ENCODE measurements at regions not wholly inside any gene's neighbourhood (a gene's known extent, or its start where the extent isn't known, plus 50 kb on each side); places are given as distances from the start of the nearest gene placed in this dataset.
"Not testable (repeated sequence)": the region's sequence is repeated elsewhere in the genome, so short reads cannot be mapped to it uniquely, and the experiment has no call there.

- DNase-seq (ENCODE audit: low read depth) = no peak
Measured at GRCh38 chr11:69572233-69572860, 68.6 kb upstream of the CCND1 start.

- DNase-seq (ENCODE audit: low read depth) = no peak
Measured at GRCh38 chr11:69572861-69573260, 68.1 kb upstream of the CCND1 start.

GRCh38 chr11:69573761-69574607 is 67.0 kb upstream of the CCND1 start:
- DNase-seq (ENCODE audit: low read depth) = no peak

GRCh38 chr11:69574608-69575255 is 66.2 kb upstream of the CCND1 start:
- no peak for DNase-seq (ENCODE audit: low read depth)

GRCh38 chr11:69575296-69576068 is 65.5 kb upstream of the CCND1 start:
- DNase-seq (ENCODE audit: low read depth) = no peak

- DNase-seq (ENCODE audit: low read depth) = no peak
Measured at GRCh38 chr11:69576069-69576782, 64.7 kb upstream of the CCND1 start.

- DNase-seq (ENCODE audit: low read depth) = no peak
Measured at GRCh38 chr11:69578167-69578566, 62.8 kb upstream of the CCND1 start.

GRCh38 chr11:69580529-69580928 is 60.4 kb upstream of the CCND1 start:
- no peak for DNase-seq (ENCODE audit: low read depth)

GRCh38 chr11:69582756-69583467 is 58.0 kb upstream of the CCND1 start:
- DNase-seq (ENCODE audit: low read depth) = no peak

- DNase-seq (ENCODE audit: low read depth) = no peak
Measured at GRCh38 chr11:69584160-69584559, 56.8 kb upstream of the CCND1 start.

GRCh38 chr11:69585385-69585784 is 55.6 kb upstream of the CCND1 start:
- no peak for DNase-seq (ENCODE audit: low read depth)

GRCh38 chr11:69587454-69588090 is 53.4 kb upstream of the CCND1 start:
- DNase-seq (ENCODE audit: low read depth) = no peak

GRCh38 chr11:69588270-69588669 is 52.7 kb upstream of the CCND1 start:
- no peak for DNase-seq (ENCODE audit: low read depth)

GRCh38 chr11:69590088-69590487 is 50.9 kb upstream of the CCND1 start:
- DNase-seq (ENCODE audit: low read depth) = not testable (repeated sequence)

Measured in activated T-cell treated with anti-CD3 and anti-CD28 coated beads for 24 hours (primary cell).